ENCODE measurements at regions not wholly inside any gene's neighbourhood (a gene's known extent, or its start where the extent isn't known, plus 50 kb on each side); places are given as distances from the start of the nearest gene placed in this dataset.

GRCh38 chr2:14185906-14186305, 446.6 kb upstream of the LRATD1 start:
- no peak for TF ChIP-seq POLR2A (IDR thresholded peaks at IDR 0.05)
- TF ChIP-seq CTCF (IDR thresholded peaks at IDR 0.05 in 4 of 5, conservative IDR thresholded peaks at IDR 0.05 in 1 of 5) = no peak

All from gastrocnemius medialis (tissue), 4 donors.